Calu3 (cell line): ENCODE measurements at regions not wholly inside any gene's neighbourhood (a gene's known extent, or its start where the extent isn't known, plus 50 kb on each side); places are given as distances from the start of the nearest gene placed in this dataset.

ENCODE experiments used
- BruUV-seq: library from RNA; stranded (reverse); fragments of 400-500 nt; replicated peaks from 2 replicates; lab custom pipeline; 2021; lab: Mats Ljungman, UMichigan
- CTCF ChIA-PET: fragments of 300-600 bp; sonication (Branson Sonifier 250); formaldehyde crosslinking; loops from one replicate; lab custom pipeline; 2022; ENCODE audit warnings: antibody characterized with exemption; lab: Charles Lee
- DNase-seq: peaks from one replicate; pipeline ENCODE4 v3.0.0; 2022
- H3K27ac Mint-ChIP-seq: one replicate; pipeline ENCODE4 v1.8.0; 2022; ENCODE audit warnings: mixed read lengths; ENCODE audit not compliant: unreplicated experiment
- H3K27me3 Mint-ChIP-seq: one replicate; pipeline ENCODE4 v1.8.0; 2022; ENCODE audit warnings: mixed read lengths; ENCODE audit not compliant: unreplicated experiment
- H3K36me3 Mint-ChIP-seq: one replicate; pipeline ENCODE4 v1.8.0; 2022; ENCODE audit warnings: mild to moderate bottlenecking, moderate library complexity, mixed read lengths; ENCODE audit not compliant: insufficient read depth, unreplicated experiment
- H3K4me1 Mint-ChIP-seq: one replicate; pipeline ENCODE4 v1.8.0; 2022; ENCODE audit warnings: mild to moderate bottlenecking, low read depth, mixed read lengths; ENCODE audit not compliant: unreplicated experiment
- H3K4me3 Mint-ChIP-seq: one replicate; pipeline ENCODE4 v1.8.0; 2022; ENCODE audit warnings: mild to moderate bottlenecking, low read depth, moderate library complexity, mixed read lengths; ENCODE audit not compliant: unreplicated experiment
- H3K9me3 Mint-ChIP-seq: one replicate; pipeline ENCODE4 v1.8.0; 2022; ENCODE audit warnings: low read depth, mixed read lengths; ENCODE audit not compliant: unreplicated experiment
- CTCF ChIP-seq: fragments of 200-600 bp; IDR thresholded peaks from one replicate; pipeline ENCODE4 v1.8.0; 2022; ENCODE audit warnings: antibody characterized with exemption; ENCODE audit not compliant: unreplicated experiment
- intact Hi-C: fragments of 100-400 bp; cut with micrococcal nuclease; formaldehyde crosslinking; loops from one replicate; pipeline ENCODE4 v1.10.0; 2022; ENCODE audit not compliant: unreplicated experiment

- intact Hi-C loops, result loop anchor here (1.0 to 2.0 kb wide), 3 partner anchors 61 to 433 kb away; partner anchors contain the start of gene TRIM2
- Mint-ChIP-seq H3K27me3 (no peaks in the 10 kb centered on the region), H3K4me3 (peak overlapping the region; percentile 58), H3K27ac (peak overlapping the region; percentile 95), H3K4me1 (peaks cover 60% of the 10 kb centered on the region), H3K36me3 (peaks cover 6% of the 10 kb centered on the region), H3K9me3 (no peaks in the 10 kb centered on the region)
- peak; percentile 52 for DNase-seq
- no TSS peak for BruUV-seq
- no peak for TF ChIP-seq CTCF
- CTCF ChIA-PET, result interaction anchor here (1.1 to 1.4 kb wide), 8 partner anchors 12 to 431 kb away, joined by 3 to 21 read pairs (median 4); partner anchors contain the start of gene TRIM2
These were observed 60.5 kb upstream of the TRIM2 start for GRCh38 chr4:153143527-153144348.

- CTCF ChIA-PET, result interaction anchor here (0.7 kb wide), 2 partner anchors 124 to 580 kb away, joined by 3 to 6 read pairs; no protein-coding TSS in a partner anchor
- Mint-ChIP-seq H3K4me3 (no peak overlapping the region), H3K36me3 (peaks cover 6% of the 10 kb centered on the region), H3K27me3 (no peaks in the 10 kb centered on the region), H3K9me3 (no peaks in the 10 kb centered on the region), H3K27ac (no peak overlapping the region), H3K4me1 (peaks cover 52% of the 10 kb centered on the region)
- no peak for TF ChIP-seq CTCF
- no peak for DNase-seq
- intact Hi-C loops, result no loop called here
- no TSS peak for BruUV-seq
These were observed 58.2 kb upstream of the TRIM2 start for GRCh38 chr4:153146031-153146430.

GRCh38 chr4:153146961-153147360, 57.3 kb upstream of the TRIM2 start:
- Mint-ChIP-seq H3K4me1 (peaks cover 53% of the 10 kb centered on the region), H3K9me3 (no peaks in the 10 kb centered on the region), H3K4me3 (no peak overlapping the region), H3K27me3 (no peaks in the 10 kb centered on the region), H3K36me3 (peaks cover 11% of the 10 kb centered on the region), H3K27ac (no peak overlapping the region)
- CTCF ChIA-PET, result no interaction called here
- no TSS peak for BruUV-seq
- TF ChIP-seq CTCF, result no peak
- no peak for DNase-seq
- intact Hi-C loops, result no loop called here

GRCh38 chr4:153148791-153149190, 55.5 kb upstream of the TRIM2 start:
- H3K27ac Mint-ChIP-seq, result no peak overlapping the region
- H3K4me3 Mint-ChIP-seq, result no peak overlapping the region
- TF ChIP-seq CTCF, result no peak
- intact Hi-C loops, result no loop called here
- peaks cover 41% of the 10 kb centered on the region for H3K4me1 Mint-ChIP-seq
- DNase-seq, result no peak
- no peaks in the 10 kb centered on the region for H3K27me3 Mint-ChIP-seq
- H3K9me3 Mint-ChIP-seq, result no peaks in the 10 kb centered on the region
- no TSS peak for BruUV-seq
- H3K36me3 Mint-ChIP-seq, result peaks cover 23% of the 10 kb centered on the region
- CTCF ChIA-PET, result no interaction called here
